Lower lobe of right lung (tissue), 2 donors: ENCODE measurements at regions not wholly inside any gene's neighbourhood (a gene's known extent, or its start where the extent isn't known, plus 50 kb on each side); places are given as distances from the start of the nearest gene placed in this dataset.

ENCODE experiments used
- ATAC-seq, 2 donors: fragments of 200-7000 bp; cut with Tn5 transposase; one replicate each; pipeline ENCODE4 v1.9.1; 2020 to 2022; ENCODE audit warnings: mild to moderate bottlenecking in 2 of 2, moderate library complexity in 2 of 2
- DNase-seq: peaks from one replicate; pipeline ENCODE4 v3.0.0-alpha.2; 2020
- H3K27ac ChIP-seq: fragments of 200-600 bp; one replicate; pipeline ENCODE4 v1.8.0; 2022
- H3K27me3 ChIP-seq: fragments of 200-600 bp; one replicate; pipeline ENCODE4 v1.8.0; 2022; ENCODE audit warnings: low read depth
- H3K36me3 ChIP-seq: fragments of 200-600 bp; one replicate; pipeline ENCODE4 v1.8.0; 2022; ENCODE audit warnings: mild to moderate bottlenecking
- H3K4me1 ChIP-seq: fragments of 200-600 bp; one replicate; pipeline ENCODE4 v1.8.0; 2022
- H3K4me3 ChIP-seq: fragments of 200-600 bp; one replicate; pipeline ENCODE4 v1.8.0; 2022; ENCODE audit warnings: mild to moderate bottlenecking
- H3K9me3 ChIP-seq: fragments of 200-600 bp; one replicate; pipeline ENCODE4 v1.8.0; 2022
- intact Hi-C: fragments of 100-400 bp; cut with DNase I; formaldehyde crosslinking; loops from one replicate; pipeline ENCODE4 v1.11.0; 2022
- TF ChIP-seq, protein P1 (sequence below): fragments of 200-600 bp; IDR thresholded peaks from one replicate; pipeline ENCODE4 v1.8.0; 2022; ENCODE audit warnings: antibody characterized with exemption, mild to moderate bottlenecking
- donor health status: DM: no; HTN: yes; CAD: no; lungs with severe emphysema.

DNA sequence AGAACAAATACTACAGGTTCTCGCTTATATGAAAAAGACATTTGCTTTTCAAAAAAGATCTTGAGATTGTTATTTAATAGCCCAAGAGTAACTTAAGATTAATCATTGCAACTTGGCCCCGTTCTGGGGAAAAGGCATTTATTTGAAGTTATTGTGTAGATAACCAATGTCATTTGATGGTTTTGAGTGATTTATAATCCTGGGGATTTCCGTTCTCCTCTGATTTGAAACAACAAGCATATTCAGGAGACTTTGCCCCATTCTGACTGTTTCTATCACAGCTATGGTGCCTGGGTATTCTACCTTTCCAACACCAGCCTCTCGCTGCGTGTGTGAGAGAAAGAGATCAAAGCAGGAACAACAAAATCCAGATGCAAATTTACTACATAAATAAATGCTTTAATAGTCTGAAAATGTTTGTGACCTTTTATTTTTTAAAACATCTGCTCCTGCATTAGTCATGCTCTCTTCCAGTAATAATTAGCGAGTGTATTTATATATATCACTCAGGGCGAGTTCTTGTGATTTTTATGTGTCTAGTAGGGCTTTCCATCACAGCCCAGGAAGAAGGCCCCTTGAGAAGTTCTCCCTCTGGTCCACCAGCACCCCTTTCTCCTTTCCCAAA is 197.9 kb upstream of the FOXQ1 start:
- H3K4me3 ChIP-seq = no peak overlapping the region
- no peaks in the 10 kb centered on the region for H3K4me1 ChIP-seq
- intact Hi-C loops = no loop called here
- no peak for ATAC-seq
- H3K27ac ChIP-seq = no peak overlapping the region
- no peaks in the 10 kb centered on the region for H3K27me3 ChIP-seq
- TF ChIP-seq, protein P1, sequence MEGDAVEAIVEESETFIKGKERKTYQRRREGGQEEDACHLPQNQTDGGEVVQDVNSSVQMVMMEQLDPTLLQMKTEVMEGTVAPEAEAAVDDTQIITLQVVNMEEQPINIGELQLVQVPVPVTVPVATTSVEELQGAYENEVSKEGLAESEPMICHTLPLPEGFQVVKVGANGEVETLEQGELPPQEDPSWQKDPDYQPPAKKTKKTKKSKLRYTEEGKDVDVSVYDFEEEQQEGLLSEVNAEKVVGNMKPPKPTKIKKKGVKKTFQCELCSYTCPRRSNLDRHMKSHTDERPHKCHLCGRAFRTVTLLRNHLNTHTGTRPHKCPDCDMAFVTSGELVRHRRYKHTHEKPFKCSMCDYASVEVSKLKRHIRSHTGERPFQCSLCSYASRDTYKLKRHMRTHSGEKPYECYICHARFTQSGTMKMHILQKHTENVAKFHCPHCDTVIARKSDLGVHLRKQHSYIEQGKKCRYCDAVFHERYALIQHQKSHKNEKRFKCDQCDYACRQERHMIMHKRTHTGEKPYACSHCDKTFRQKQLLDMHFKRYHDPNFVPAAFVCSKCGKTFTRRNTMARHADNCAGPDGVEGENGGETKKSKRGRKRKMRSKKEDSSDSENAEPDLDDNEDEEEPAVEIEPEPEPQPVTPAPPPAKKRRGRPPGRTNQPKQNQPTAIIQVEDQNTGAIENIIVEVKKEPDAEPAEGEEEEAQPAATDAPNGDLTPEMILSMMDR = no peak
- DNase-seq = no peak
- H3K9me3 ChIP-seq = no peaks in the 10 kb centered on the region
- no peaks in the 10 kb centered on the region for H3K36me3 ChIP-seq

DNA sequence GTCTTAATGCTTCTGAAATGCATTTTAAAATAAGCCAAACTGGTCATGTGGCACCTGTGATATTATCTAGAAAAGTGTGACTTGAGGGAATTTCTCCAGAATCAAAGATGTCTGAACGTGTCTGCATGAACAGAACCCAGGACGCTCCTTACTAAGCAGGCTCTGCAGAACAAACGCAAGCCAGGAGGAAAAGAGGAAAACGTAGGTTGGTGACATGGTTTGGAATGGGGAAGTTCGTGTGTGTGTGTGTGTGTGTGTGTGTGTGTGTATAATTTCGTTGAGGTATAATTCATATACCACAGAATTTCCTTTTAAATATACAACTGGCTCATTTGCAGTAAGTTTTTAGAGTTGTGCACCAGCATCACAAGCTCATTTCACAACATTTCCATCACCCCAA is 200.5 kb upstream of the FOXQ1 start:
- DNase-seq (no peak), ATAC-seq (peak; percentile 47 to 52)
- no peak overlapping the region for H3K27ac ChIP-seq
- H3K36me3 ChIP-seq = no peaks in the 10 kb centered on the region
- no peaks in the 10 kb centered on the region for H3K4me1 ChIP-seq
- H3K9me3 ChIP-seq = no peaks in the 10 kb centered on the region
- intact Hi-C loops = no loop called here
- no peak overlapping the region for H3K4me3 ChIP-seq
- no peaks in the 10 kb centered on the region for H3K27me3 ChIP-seq
- TF ChIP-seq, protein P1 = no peak

DNA sequence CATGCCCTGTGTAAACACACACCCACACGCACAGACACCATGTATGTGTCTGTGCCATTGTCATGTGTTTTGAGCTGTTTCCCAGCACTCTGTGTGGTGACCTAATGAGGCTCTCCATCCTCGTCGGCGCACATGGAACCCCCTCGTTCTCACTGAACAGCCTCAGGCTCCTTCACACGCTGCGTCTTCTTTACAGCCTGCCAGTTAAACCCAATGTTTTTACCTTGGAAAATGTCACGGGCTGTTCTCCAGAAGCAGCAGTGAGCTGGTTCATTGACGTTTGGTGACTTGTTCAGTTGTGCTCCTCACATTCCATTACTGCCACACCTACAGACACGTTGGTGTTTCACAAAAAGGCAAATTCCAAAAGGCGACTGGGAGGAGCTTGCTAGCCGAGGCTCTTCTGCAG is 201.0 kb upstream of the FOXQ1 start:
- H3K27ac ChIP-seq = peak overlapping the region; percentile 60
- TF ChIP-seq, protein P1 = no peak
- ATAC-seq (peak; percentile 79 to 81), DNase-seq (no peak)
- no peaks in the 10 kb centered on the region for H3K4me1 ChIP-seq
- H3K4me3 ChIP-seq = no peak overlapping the region
- H3K36me3 ChIP-seq = no peaks in the 10 kb centered on the region
- H3K9me3 ChIP-seq = no peaks in the 10 kb centered on the region
- intact Hi-C loops = no loop called here
- no peaks in the 10 kb centered on the region for H3K27me3 ChIP-seq

DNA sequence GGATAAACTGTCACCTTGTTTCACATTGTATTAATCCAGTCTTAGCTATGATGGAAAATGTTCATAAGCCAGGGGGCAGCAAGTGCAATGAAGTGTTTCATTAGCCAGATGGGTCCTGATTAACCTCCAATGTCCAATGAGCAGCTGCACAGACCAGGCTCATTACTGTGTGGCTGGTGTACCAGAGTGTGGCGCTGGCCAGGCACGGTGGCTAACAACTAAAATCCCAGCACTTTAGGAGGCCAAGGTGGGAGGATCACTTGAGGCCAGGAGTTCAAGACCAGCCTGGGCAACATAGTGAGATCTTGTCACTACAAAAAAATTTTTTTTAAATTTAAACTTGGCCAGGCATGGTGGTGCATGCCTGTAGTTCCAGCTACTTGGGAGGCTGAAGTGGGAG is 201.7 kb upstream of the FOXQ1 start:
- intact Hi-C loops = no loop called here
- no peak for DNase-seq
- Histone ChIP-seq H3K4me1 (no peaks in the 10 kb centered on the region), H3K9me3 (no peaks in the 10 kb centered on the region), H3K4me3 (no peak overlapping the region), H3K36me3 (no peaks in the 10 kb centered on the region), H3K27me3 (no peaks in the 10 kb centered on the region), H3K27ac (no peak overlapping the region)
- TF ChIP-seq, protein P1 = no peak
- ATAC-seq = no peak

DNA sequence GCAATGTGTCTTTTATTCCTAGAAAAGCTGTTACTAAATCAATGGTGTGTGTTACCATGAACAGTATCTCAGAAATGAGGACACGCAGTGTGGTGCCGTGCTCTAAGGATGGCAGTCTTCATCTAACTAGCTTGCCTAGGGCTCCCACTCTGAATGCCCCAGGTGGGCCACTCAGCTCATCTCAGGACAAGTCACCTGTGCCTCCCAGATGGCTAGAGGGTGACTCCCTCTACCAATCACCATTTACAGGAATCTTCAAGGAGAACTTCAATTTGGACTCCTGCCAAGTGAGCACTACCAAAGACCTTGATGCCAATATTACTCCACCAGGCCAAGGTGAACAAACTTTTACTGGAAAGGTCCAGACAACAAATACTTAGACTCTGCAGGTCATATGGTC is 202.8 kb upstream of the FOXQ1 start:
- Histone ChIP-seq H3K4me1 (no peaks in the 10 kb centered on the region), H3K9me3 (no peaks in the 10 kb centered on the region), H3K36me3 (no peaks in the 10 kb centered on the region), H3K27ac (no peak overlapping the region), H3K4me3 (no peak overlapping the region), H3K27me3 (no peaks in the 10 kb centered on the region)
- ATAC-seq (no peak), DNase-seq (no peak)
- intact Hi-C loops = no loop called here
- TF ChIP-seq, protein P1 = no peak
